OCI-LY7 (cell line): ENCODE measurements at regions not wholly inside any gene's neighbourhood (a gene's known extent, or its start where the extent isn't known, plus 50 kb on each side); places are given as distances from the start of the nearest gene placed in this dataset.

Experiments used
- BruUV-seq: library from RNA; stranded (reverse); fragments of 400-500 nt; replicated peaks from 2 replicates; lab custom pipeline; 2021; lab: Mats Ljungman, UMichigan
- CTCF ChIA-PET: fragments of 300-600 bp; sonication (Branson Sonifier 250); formaldehyde crosslinking; loops from one replicate; lab custom pipeline; 2022; ENCODE audit warnings: antibody characterized with exemption; ENCODE audit not compliant: unreplicated experiment; lab: Charles Lee
- POLR2A ChIA-PET: fragments of 300-600 bp; sonication (Branson Sonifier 250); formaldehyde crosslinking; loops from one replicate; lab custom pipeline; 2022; ENCODE audit warnings: antibody characterized with exemption; lab: Charles Lee
- DNase-seq: peaks from one replicate; pipeline ENCODE4 v3.0.0-alpha.2; 2015; ENCODE audit warnings: low spot score
- H2AFZ ChIP-seq: fragments of 200-600 bp; sonication (generic), shearing (Covaris generic); 2 replicates; pipeline ENCODE4 v1.6.1; 2014; ENCODE audit warnings: mild to moderate bottlenecking, antibody characterized with exemption, low read length, moderate library complexity
- H3K27ac ChIP-seq: fragments of 200-600 bp; sonication (generic); 2 replicates; pipeline ENCODE4 v1.5.1; 2014; ENCODE audit warnings: mixed run types, low read depth, mild to moderate bottlenecking, moderate library complexity, low read length, inconsistent platforms; ENCODE audit not compliant: poor library complexity, severe bottlenecking
- H3K36me3 ChIP-seq: fragments of 200-600 bp; sonication (generic); 2 replicates; pipeline ENCODE4 v1.6.1; 2014; ENCODE audit warnings: mild to moderate bottlenecking, antibody characterized with exemption, low read length, moderate library complexity, mixed read lengths; ENCODE audit not compliant: insufficient read depth
- H3K4me1 ChIP-seq: fragments of 200-600 bp; sonication (generic); 2 replicates; pipeline ENCODE4 v1.5.1; 2014; ENCODE audit warnings: mild to moderate bottlenecking, low read length; ENCODE audit not compliant: insufficient read depth, poor library complexity, severe bottlenecking
- H3K4me2 ChIP-seq: fragments of 200-600 bp; sonication (generic); 2 replicates; pipeline ENCODE4 v1.6.1; 2014; ENCODE audit warnings: mild to moderate bottlenecking, low read length
- H3K4me3 ChIP-seq: fragments of 200-600 bp; sonication (generic); 2 replicates; pipeline ENCODE4 v1.5.1; 2014; ENCODE audit warnings: mild to moderate bottlenecking, low read depth, low read length; ENCODE audit not compliant: poor library complexity, severe bottlenecking
- H3K79me2 ChIP-seq: fragments of 200-600 bp; sonication (generic); 2 replicates; pipeline ENCODE4 v1.6.1; 2016; ENCODE audit warnings: low read depth, mild to moderate bottlenecking, low read length, moderate library complexity, mixed read lengths; ENCODE audit not compliant: insufficient read depth
- H3K9me2 ChIP-seq: fragments of 200-600 bp; sonication (generic); 2 replicates; pipeline ENCODE4 v1.6.1; 2016; ENCODE audit warnings: mild to moderate bottlenecking, low read length, mixed read lengths; ENCODE audit not compliant: insufficient read depth
- H3K9me3 ChIP-seq: fragments of 200-600 bp; sonication (generic); 2 replicates; pipeline ENCODE4 v1.6.1; 2014; ENCODE audit warnings: mild to moderate bottlenecking, mixed run types, low read length, mixed read lengths
- H4K20me1 ChIP-seq: fragments of 200-600 bp; sonication (generic); 2 replicates; pipeline ENCODE4 v1.6.1; 2014; ENCODE audit warnings: mild to moderate bottlenecking, antibody characterized with exemption, low read length, moderate library complexity, mixed read lengths; ENCODE audit not compliant: insufficient read depth
- EZH2phosphoT487 ChIP-seq: fragments of 200-600 bp; sonication (generic); IDR thresholded peaks from 2 replicates; pipeline ENCODE4 v1.6.1; 2018; ENCODE audit warnings: low read depth, borderline replicate concordance, mild to moderate bottlenecking, mixed run types, antibody characterized with exemption, low read length, moderate library complexity, mixed read lengths
- intact Hi-C: fragments of 100-400 bp; cut with micrococcal nuclease; formaldehyde crosslinking; loops from one replicate; pipeline ENCODE4 v1.10.0; 2022; ENCODE audit not compliant: unreplicated experiment
- TF ChIP-seq, protein P1 (sequence below): fragments of 200-600 bp; sonication (generic); conservative IDR thresholded peaks from 2 replicates; pipeline ENCODE4 v1.5.1; 2014; ENCODE audit warnings: mild to moderate bottlenecking, antibody characterized with exemption, low read length, moderate library complexity, mixed read lengths

DNA sequence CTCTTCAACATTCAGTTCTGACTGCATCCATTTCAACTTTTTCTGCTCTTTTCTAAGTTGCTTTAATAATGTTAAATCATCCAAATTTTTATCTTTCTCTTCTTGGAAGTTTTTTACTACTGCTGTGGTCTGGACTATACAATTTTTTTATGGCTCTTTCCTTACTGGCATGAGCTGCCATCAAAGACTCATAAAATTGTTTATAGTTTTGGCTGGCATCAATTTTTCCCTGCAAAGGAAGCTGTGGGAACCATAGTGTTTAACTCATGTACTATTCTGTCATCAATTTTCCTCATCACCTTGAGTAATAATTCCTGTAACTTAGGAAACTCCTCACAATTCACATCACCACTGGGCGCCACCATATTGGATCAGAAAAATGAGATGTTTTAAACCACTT, 77.6 kb upstream of the A1CF start:
- H2AFZ ChIP-seq = no peak overlapping the region
- no peaks in the 10 kb centered on the region for H3K9me2 ChIP-seq
- H3K4me3 ChIP-seq = no peak overlapping the region
- TF ChIP-seq EZH2phosphoT487 = no peak
- TF ChIP-seq, protein P1, sequence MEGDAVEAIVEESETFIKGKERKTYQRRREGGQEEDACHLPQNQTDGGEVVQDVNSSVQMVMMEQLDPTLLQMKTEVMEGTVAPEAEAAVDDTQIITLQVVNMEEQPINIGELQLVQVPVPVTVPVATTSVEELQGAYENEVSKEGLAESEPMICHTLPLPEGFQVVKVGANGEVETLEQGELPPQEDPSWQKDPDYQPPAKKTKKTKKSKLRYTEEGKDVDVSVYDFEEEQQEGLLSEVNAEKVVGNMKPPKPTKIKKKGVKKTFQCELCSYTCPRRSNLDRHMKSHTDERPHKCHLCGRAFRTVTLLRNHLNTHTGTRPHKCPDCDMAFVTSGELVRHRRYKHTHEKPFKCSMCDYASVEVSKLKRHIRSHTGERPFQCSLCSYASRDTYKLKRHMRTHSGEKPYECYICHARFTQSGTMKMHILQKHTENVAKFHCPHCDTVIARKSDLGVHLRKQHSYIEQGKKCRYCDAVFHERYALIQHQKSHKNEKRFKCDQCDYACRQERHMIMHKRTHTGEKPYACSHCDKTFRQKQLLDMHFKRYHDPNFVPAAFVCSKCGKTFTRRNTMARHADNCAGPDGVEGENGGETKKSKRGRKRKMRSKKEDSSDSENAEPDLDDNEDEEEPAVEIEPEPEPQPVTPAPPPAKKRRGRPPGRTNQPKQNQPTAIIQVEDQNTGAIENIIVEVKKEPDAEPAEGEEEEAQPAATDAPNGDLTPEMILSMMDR = no peak
- no peaks in the 10 kb centered on the region for H3K4me1 ChIP-seq
- BruUV-seq = no TSS peak
- H3K4me2 ChIP-seq = no peak overlapping the region
- H4K20me1 ChIP-seq = no peaks in the 10 kb centered on the region
- intact Hi-C loops = loop anchor here (5.0 kb wide), 1 partner anchor 51 kb away; no protein-coding TSS in a partner anchor
- no peak for DNase-seq
- H3K79me2 ChIP-seq = no peaks in the 10 kb centered on the region
- no peak overlapping the region for H3K27ac ChIP-seq
- H3K36me3 ChIP-seq = no peaks in the 10 kb centered on the region
- POLR2A ChIA-PET = no interaction called here
- CTCF ChIA-PET = no interaction called here
- H3K9me3 ChIP-seq = no peaks in the 10 kb centered on the region

DNA sequence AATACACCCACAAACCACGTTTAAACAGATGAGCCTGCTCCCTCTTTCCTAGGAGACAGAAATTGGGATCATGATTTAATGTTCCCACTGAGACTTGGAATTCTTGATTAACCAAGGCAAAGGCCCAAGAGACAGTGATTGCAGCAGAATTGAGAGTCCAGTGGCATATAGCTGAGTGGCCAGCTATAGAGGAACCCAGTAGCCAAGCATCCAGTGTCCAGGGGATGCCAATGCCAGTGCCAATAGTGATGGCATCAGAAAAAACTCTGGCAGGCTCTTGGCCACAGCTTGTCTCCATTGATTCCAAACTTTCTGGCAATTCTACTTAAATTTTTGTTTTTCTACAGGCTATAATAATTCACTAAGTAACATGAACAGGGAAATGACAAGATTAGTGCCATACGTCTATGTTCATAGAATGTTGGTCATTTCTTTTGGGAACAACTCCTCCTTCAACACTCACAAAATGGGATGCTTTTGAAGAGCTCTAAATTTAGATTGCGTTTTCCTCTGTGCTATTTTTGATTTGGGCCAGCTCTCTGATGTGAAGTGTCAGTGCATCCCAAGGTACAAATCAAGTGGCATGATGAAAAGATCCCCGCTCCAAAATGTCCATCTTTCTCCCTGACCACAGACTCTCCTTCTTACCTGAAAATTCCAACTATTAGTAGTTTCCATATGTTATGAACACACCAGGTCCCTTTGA, 83.1 kb upstream of the A1CF start:
- Histone ChIP-seq H2AFZ (no peak overlapping the region), H3K4me3 (no peak overlapping the region), H3K36me3 (no peaks in the 10 kb centered on the region), H4K20me1 (no peaks in the 10 kb centered on the region), H3K27ac (no peak overlapping the region), H3K79me2 (no peaks in the 10 kb centered on the region), H3K9me2 (no peaks in the 10 kb centered on the region), H3K4me1 (no peaks in the 10 kb centered on the region), H3K9me3 (no peaks in the 10 kb centered on the region), H3K4me2 (no peak overlapping the region)
- intact Hi-C loops = no loop called here
- BruUV-seq = no TSS peak
- ChIA-PET POLR2A (interaction anchor here (0.7 to 0.9 kb wide), 2 partner anchors 12 to 163 kb away, joined by 3 to 7 read pairs; no protein-coding TSS in a partner anchor), CTCF (no interaction called here)
- DNase-seq = no peak
- TF ChIP-seq EZH2phosphoT487 = no peak
- TF ChIP-seq, protein P1 = no peak

DNA sequence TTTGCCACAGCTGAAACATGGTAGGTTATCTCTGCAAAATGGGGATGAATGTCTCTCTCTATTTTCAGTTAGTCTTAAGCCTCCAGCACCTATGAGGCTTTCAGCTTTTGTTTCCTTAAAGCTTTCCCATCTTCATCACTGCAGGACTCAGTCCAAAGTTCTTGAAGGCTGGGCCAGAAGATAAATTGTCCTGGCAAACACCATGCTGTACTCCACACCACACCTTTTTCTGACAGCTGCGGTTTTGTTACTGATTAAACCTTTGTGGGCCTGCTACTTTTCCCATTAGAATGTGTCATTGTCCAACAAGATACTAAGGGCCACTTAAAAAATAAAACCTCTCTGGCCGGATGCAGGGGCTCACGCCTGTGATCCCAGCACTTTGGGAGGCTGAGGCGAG, 87.2 kb upstream of the A1CF start:
- no peaks in the 10 kb centered on the region for H3K4me1 ChIP-seq
- no peaks in the 10 kb centered on the region for H3K9me3 ChIP-seq
- no peak for TF ChIP-seq EZH2phosphoT487
- TF ChIP-seq, protein P1 = no peak
- ChIA-PET POLR2A (interaction anchor here (0.6 kb wide), 1 partner anchor 1196 kb away, joined by 3 read pairs; no protein-coding TSS in a partner anchor), CTCF (interaction anchor here (0.6 kb wide), 1 partner anchor 666 kb away, joined by 3 read pairs; no protein-coding TSS in a partner anchor)
- no peaks in the 10 kb centered on the region for H3K9me2 ChIP-seq
- no peak overlapping the region for H3K4me2 ChIP-seq
- H3K79me2 ChIP-seq = no peaks in the 10 kb centered on the region
- intact Hi-C loops = no loop called here
- no peaks in the 10 kb centered on the region for H3K36me3 ChIP-seq
- H3K27ac ChIP-seq = no peak overlapping the region
- BruUV-seq = no TSS peak
- no peaks in the 10 kb centered on the region for H4K20me1 ChIP-seq
- H2AFZ ChIP-seq = no peak overlapping the region
- DNase-seq = no peak
- no peak overlapping the region for H3K4me3 ChIP-seq
